HG03571 (cell line): ENCODE measurements at regions not wholly inside any gene's neighbourhood (a gene's known extent, or its start where the extent isn't known, plus 50 kb on each side); places are given as distances from the start of the nearest gene placed in this dataset.
A peak's percentile ranks its signal among the peaks of the same experiment; 100 is the strongest.

Source experiments
- ATAC-seq: cut with Tn5 transposase; IDR thresholded peaks from one replicate; pipeline ENCODE4 v1.9.1; 2021; ENCODE audit not compliant: unreplicated experiment

DNA sequence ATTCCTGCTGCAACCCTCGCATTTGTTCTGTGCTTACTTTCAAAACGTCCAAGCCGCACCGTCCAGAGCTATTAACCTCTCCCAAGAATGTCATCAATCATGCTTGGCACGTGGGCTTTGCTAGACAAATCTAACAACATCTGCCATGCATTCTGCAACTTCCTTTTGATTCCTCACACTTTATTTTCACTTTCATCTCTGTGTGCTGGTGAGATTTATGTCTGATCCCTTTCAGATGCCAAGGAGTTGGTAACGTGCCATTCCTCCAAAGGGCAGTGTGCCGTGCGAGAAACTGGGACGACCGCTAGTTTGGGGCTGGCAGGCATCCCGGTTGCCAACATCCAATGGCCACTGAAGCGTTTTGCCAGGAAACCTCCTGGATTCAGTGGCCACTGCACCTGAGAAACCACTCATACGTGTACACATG lies 230.0 kb upstream of the PARD3B start:
- ATAC-seq = no peak

DNA sequence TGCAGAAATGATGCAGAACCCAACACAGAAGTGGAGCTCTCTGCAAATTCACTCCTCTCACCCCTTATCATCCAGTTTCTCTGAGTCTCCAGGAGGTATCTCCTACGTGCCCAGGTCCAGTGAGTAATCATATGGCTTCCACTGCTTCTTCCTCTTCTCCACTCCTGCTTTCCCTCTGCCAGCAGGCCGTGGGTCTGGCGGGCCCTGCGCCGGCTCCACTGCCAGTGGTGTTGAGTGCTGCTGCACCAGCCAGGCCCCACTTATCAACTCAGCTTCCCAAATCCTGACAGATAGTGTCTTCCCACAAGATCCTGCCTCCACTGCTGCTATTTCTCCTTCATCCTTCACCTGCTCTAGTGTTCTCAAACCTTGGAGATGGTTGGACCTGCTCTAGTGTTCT lies 227.6 kb upstream of the PARD3B start:
- ATAC-seq = no peak

DNA sequence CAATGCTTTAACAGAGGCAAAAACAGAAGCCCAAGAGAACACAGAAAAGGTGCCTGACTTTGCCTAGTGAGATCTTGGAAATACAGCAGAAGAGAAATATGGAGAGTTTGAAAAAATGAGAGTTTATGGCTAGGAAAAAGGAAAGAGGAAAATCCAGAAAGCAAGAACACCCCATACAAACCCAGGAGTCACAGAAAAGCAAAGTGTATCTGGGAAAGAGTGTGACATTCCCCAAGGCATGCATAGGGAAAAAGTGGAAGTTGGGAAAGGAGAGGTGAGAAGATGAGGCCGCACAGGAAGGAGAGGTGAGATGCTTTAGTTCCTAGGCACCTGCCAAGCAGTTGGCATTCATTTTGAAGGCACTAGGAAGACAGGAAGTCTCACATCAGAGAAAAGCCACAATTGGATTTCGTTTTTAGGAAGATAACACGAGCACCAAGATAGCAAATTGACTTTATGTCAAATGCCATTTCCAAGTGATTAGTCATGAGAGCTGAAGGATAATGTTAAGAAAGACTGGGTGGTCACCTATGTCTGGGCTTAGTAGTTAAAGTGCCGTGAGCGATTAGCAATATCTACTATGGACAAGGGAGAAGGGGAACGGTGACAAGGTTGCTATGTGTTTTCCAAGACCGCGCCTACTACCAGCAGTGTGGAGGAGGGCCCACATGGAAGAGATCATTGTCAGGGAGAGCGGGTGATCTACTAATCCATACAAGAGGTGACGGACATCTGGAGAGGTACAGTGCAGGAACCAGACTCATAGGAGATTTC lies 224.1 kb upstream of the PARD3B start:
- no peak for ATAC-seq

DNA sequence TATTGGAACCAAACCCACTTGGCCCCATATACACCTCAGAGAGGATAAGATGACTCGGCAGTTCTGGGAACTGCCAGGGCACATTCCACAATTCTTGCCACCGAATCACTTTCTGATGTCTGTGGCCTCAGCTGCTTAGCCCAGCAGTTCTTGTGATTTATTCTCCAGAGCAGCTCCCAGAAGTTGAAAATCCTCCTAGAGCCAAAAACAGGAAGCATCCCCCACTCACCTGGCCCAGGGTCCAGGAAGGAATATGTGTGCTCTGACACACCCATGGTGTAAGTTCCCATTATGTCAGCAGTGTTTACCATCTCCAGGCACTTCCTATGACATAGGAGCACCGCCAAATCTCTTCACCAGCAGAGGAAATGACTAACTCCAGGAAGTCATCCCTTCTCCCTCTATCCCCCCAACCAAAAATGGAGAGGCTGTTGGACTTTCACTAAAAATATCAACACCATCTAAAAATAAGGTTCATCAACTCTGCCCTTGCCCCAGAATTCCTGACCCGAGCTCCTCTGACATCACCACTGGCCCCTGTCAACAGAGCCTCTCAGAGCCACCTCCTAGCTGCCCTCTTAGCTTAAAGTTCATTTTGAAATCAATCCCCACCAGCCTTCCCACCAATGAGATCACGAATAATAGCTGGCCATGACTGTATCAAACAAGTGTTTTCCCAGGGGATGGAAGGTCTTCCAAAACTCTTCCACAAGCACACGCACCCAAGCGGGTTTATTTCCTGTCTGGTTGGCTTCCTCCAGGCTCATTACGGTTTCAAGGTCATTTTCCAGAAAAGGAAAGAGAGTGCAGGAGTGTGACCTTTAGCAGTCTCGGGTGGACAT lies 223.1 kb upstream of the PARD3B start:
- no peak for ATAC-seq

DNA sequence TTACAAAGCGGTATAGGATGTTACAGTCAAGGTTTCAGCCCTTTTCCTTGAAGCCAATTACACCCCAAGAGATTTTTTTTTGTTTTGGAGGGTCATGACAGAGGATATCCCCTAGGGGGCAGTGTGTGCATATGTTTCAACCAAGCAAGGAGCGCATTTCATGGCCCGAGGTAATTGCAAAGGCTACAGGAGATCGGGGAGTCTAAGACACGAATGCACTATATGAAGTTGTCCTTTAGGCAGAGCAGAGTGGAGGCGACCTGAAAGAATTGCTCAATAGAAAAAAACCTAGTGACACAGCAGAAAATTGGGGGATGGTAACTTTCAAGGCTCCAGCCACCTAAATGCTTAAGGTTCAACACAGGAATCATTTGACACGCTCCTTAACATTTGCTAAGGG lies 219.8 kb upstream of the PARD3B start:
- peak; percentile 74 for ATAC-seq

DNA sequence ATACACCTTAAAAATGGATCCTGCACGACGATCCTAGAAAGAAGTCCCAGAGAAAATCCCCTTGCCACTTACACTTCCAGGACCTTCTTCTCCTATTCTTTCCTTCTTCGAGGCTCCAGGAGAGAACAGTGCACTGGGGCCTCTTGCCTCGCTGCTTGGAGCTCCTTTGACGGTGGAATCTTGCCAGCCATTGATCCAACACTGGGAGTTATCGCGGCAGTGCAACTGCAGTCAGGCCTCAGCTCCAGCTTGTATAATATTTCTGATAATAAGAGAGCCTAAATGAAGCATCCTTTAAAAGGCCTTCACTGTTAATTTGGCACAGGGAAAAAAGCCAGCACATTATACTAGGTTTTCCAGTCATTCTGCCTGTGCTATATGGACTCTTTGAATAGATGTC lies 216.9 kb upstream of the PARD3B start:
- no peak for ATAC-seq

DNA sequence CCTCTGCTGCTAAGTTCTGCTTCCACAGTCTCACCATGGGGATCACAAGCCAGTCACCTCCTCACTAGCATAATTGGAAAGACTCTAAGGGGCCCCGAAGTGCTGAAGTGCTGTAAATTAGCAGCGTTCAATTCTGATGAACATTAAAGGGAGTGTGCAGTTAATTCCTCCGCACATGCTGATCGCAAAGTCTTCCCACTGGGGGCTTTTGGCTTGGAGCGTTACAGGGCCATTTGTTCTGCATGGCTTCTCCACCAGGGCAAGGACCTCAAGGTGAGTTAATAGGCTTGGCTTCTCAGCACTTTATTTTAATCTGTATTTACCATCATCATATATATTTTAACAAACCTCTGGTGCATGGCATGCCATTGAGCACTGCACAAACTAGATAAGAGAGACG lies 216.3 kb upstream of the PARD3B start:
- no peak for ATAC-seq

DNA sequence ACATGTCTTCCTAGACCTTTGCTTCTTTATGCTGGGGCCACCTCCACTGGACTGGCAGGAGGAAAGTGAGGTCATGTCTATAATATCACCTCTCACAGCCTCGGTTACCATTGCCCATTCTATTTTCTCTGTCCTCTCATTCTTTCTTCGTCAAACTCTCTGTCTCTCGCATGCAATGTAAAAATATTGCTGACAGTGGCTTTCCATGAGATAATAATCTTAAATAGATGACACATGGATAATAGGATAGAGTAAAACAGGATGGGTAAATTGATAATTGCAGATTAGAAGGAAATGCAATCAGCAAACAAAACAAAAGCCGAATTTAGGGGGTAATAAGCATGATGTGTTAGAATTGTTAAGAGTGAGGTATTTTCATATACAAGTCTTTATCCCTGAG lies 215.7 kb upstream of the PARD3B start:
- ATAC-seq = no peak

DNA sequence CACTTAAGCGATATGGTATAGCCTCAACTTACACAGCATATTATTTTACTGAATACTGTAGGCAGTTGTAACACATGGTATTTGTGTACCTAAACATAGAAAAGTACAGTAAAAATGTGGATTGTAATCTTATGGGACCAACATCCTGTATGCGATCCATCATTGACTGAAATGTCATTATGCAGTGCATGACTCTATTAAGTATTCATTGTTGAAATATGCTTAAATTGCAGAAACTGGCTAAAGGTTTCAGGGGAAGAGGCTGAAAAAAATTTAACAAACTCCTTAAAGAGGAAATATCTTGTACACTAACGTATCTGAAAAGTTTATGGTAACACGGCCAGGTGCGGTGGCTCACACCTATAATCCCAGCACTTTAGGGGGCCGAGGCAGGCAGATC lies 214.1 kb upstream of the PARD3B start:
- ATAC-seq = no peak

DNA sequence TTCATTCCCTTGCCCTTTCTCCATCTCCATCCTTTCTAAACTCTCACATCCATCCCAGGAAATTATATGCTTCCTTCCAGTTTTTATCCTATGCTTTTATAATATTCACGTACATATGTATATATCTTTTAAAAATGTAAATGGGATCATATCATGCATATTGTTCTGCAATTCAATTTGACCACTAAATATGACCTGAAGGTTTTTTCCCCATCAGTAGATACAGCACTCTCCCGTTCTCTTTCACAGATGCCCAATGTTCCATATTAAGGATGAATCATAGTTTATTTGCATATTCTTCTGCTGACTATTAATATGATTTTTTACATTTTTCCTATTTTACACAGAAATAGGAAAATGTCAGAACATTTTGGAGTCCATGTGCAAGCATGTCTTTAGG lies 213.3 kb upstream of the PARD3B start:
- ATAC-seq = no peak

DNA sequence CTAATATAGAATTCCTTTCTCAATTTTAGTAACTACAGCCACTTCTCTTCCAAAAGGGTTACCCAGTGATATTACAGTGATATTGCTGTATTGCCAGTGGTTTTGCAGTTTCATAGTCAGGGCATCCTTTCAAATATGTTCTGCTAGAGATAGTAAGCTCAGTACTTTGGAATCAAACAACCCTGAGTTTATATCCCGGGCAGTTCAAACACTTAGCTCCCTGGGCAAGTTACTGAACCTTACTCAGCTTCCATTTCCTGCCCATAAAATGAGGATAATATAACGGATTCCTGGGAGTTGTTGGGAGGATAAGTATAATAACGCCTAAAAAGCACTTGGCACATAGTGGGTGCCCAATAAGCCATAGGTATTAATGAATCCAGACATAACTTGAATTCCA lies 212.6 kb upstream of the PARD3B start:
- ATAC-seq = no peak

DNA sequence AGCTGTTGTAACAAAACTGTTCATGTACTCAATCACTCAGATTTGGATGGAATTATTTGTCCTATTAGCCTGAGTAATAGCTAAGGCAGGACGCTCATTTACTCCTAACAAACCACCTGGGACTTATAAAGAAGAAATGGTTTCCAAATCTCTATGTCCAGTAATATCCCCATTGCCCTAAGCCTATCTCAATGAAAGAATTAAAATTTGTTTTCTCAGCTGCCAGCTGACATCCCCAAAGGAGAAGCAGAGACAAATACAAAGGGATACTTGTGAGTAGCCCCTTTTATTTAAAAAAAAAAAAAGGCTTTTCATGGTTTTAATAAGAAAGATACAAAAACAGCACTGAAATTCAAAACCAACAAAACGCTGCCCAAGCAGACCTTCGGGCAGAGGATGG lies 211.4 kb upstream of the PARD3B start:
- ATAC-seq = no peak

DNA sequence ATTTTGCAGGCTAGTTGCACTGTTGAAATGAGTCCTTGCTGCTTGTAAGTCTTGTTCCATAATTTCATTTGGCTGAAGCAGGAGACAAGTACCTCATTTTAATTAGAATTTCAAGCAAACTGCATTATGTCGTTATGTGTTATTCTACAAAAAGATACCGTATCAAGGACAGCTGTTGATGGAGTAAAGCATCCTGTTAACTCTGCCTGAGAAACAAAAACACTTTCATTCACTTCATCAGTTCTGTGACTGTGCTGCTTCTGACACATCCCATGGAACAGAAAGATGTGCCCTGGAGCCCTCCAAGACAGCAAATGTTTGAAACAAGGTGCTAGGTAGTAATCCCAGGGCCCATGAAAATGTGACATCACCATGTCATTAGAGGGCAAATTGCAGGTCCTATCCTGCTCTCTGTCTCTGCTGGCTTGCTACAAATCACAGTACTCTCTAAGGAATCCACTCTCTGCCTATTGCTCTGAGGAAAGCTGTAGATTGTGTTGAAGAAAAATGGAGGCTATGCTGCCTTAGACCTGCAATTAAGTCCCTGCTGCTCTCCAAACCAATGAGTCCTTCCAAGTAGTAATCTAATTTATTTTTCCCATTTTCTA lies 209.7 kb upstream of the PARD3B start:
- no peak for ATAC-seq

DNA sequence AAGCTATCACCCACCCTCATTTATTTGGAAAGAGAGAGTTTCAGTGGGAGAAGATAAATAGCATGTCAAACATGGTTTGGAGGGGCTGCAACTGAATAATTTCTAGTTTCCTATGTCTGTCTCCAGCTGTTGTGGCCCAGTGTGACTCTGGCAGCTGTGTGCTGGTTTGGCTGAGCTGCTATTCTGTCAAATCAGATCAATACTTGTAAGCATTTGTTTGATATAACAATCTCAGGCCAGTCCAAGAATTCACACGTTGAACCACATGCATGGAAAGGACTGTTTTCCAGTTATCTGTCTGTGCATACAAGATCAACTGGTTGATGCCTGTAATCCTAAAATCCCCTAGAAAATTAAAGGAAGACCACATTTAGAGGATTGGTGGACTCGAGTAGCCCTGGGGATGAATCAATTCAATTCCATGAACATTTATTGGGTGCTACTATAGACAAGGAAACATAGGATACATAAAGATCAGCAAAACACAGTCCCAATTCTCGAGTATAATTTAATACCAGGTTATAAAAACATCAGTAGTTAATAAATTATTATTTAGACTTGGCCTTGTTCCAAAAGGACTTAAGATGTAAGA lies 209.0 kb upstream of the PARD3B start:
- no peak for ATAC-seq

DNA sequence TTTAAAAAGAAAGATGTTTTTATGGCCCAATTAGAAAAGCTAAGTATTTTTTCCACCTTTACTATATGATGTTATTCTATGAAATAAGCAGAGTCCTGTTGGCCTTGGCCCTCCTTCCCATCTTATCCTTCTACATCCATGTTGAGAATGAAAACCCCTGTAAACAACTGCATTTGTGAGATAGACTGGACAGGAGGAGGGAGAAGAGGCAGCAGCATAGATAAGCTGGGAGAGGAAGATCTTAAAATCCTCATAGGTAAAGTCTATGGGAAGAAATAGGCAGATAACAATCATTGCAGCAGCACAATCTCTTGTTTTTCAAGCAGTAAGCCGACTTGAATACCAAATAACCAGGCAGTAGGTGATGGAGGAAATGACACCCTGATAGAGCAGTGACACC lies 207.6 kb upstream of the PARD3B start:
- ATAC-seq = no peak

DNA sequence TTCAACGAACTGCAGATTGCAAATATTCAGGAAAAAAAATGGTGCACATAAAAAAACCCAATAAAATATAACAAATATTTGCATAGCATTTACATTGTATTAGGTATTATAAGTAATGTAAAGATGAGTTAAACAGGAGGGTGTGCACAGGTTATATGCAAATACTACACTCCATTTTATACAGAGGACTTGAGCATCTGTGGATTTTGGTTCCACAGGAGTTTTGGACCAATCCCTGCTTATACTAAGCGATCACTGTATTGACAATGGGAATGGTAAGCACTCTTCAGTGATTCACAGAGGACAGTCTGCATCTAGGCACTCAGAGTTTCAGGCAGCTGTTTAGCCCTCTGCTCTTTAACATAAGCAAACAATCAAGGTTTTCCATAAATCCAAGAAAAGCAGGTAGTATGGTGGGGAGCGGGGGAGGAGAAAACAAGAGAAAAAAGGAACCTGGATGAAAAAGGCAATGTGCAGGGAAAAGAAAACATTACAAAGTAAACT lies 206.0 kb upstream of the PARD3B start:
- ATAC-seq = no peak

DNA sequence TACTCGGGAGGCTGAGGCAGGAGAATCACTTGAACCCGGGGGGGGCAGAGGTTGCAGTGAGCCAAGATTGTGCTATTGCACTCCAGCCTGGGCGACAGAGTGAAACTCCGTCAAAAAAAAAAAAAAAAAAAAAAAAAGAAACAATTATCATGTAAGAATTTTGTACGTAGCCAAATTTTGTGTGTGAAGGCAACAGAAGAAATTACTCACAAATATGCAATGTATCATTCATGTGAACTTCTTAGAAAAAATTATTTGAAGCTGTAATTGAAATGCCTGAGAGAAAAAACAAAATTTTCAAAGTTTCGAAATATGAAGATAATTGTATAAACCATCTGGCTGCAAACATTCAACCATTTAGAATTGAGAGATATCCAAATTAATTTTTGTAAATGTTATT lies 204.8 kb upstream of the PARD3B start:
- ATAC-seq = no peak

DNA sequence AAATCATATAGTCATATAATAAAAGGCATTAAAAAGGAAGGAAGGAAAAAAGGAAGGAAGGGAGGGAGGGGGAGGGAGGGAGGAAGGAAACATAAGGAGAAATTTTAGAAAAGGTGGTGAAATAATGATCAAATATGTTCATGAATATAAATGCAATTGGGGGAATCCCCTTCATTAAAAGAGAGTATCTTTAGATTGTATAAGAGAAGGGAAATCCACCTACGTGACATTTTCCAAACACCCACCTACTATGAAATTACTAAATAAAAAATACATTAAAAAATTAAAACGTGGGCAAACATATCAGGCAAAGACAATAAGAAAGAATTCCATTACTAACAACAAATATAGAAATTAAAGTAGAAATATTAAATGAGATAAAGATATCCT lies 203.4 kb upstream of the PARD3B start:
- ATAC-seq = no peak

DNA sequence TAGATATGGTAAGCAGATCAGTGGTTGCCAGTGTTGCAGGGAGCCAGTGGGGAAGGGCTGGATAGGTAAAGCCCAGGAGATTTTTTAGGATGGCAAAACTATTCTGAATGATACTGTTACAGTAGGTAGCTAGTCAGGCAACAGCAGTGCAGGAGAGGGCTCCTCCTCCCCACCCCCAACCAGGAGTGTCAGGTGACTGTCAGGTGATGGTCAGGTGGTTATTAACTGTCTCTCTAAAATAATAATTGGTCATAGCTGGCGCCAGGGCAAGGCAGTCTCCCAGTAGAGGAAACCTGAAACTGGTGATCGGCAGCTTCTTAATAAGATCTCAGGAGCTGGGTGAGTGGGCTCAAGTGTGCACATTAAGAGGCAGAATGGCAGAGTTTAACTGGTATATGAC lies 201.6 kb upstream of the PARD3B start:
- no peak for ATAC-seq

DNA sequence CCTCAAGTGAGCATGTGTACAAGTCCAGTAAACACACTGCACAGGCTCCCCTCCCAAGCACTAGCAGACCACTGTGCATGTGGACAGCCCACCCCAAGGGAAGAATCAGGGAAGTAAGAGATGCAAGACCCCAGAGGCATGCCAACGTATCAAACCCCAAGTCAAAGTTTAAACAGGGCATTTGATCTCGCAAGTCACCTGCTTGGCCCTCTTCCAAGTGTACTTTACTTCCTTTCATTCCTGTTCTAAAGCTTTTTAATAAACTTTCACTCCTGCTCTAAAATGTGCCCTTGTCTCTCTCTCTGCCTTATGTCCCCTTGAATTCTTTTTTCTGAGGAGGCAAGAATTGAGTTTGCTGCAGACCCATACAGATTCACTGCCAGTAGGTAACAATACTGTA lies 201.2 kb upstream of the PARD3B start:
- ATAC-seq = no peak

DNA sequence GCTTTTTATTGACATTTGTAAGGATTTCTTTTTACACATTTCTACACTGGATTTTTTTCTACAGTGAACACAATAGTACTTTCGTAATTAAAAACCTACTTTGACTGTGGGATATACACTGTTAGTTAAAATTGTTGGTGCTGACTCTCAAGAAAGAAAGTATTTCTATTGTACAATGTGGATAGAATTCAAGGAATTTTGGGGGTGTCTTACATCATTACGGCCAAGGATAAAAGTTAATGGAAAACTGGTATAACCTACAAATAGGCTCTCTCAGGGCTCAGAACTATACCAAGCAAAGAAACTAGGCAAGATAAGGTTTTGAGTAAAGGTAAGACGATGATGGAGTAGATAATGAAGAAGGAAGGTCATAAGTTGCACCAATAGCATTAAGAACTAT lies 198.4 kb upstream of the PARD3B start:
- ATAC-seq = no peak

DNA sequence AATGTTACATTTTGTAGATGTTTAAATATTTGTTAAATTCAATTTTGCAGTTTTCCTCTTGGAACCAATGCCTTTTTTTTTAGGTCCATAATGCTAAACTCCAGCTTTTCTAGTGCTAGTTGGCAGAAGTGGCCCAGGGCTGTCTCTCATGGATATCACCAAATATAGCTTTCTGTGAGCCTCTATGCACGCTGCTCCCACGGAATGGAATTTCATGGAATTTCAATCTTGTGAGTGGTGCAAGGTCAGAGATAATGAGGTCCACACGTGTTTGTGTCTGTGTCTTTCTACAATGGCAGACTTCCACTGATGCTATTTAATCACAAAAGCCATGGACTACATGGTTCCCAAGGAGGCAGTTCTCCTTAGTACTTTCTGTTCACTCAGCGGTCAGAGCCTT lies 191.5 kb upstream of the PARD3B start:
- no peak for ATAC-seq
